Gastrocnemius medialis (tissue), 4 donors: ENCODE measurements at regions not wholly inside any gene's neighbourhood (a gene's known extent, or its start where the extent isn't known, plus 50 kb on each side); places are given as distances from the start of the nearest gene placed in this dataset.

ENCODE experiments used
- ATAC-seq, 2 donors: fragments of 150-250 bp; one replicate each; pipeline ENCODE4 v1.9.1; 2016
- DNase-seq, 2 donors: peaks; one replicate each; pipeline ENCODE4 v3.0.0-alpha.2; 2019
- H3K27ac ChIP-seq, 4 donors: fragments of 200-600 bp; sonication (generic); 1 replicate in 1 of 4; 2 replicates in 3 of 4; pipeline ENCODE4 v1.5.1; 2016 to 2018; ENCODE audit warnings: mild to moderate bottlenecking in 2 of 4, moderate library complexity in 1 of 4
- H3K27me3 ChIP-seq, 3 donors: fragments of 200-600 bp; sonication (generic) in 2 of 3; 1 replicate in 1 of 3; 2 replicates in 2 of 3; pipeline versions ENCODE4 v1.5.1 to v1.6.0; 2016 to 2019; ENCODE audit warnings: mild to moderate bottlenecking in 1 of 3, moderate library complexity in 1 of 3
- H3K36me3 ChIP-seq, 2 donors: fragments of 200-600 bp; sonication (generic) in 1 of 2; one replicate each; pipeline ENCODE4 v1.5.1; 2017 to 2018
- H3K4me1 ChIP-seq, 2 donors: fragments of 200-600 bp; sonication (generic) in 1 of 2; one replicate each; pipeline ENCODE4 v1.5.1; 2016 to 2017; ENCODE audit warnings: mild to moderate bottlenecking in 2 of 2
- H3K4me3 ChIP-seq, 4 donors: fragments of 200-600 bp; sonication (generic) in 3 of 4; 1 replicate in 1 of 4; 2 replicates in 3 of 4; pipeline ENCODE4 v1.5.1; 2016 to 2019; ENCODE audit warnings: mild to moderate bottlenecking in 2 of 4
- H3K9me3 ChIP-seq, 3 donors: fragments of 200-600 bp; sonication (generic) in 2 of 3; 1 replicate in 1 of 3; 2 replicates in 2 of 3; pipeline ENCODE4 v1.5.1; 2016 to 2019
- CTCF ChIP-seq, 5 experiments: fragments of 450-650 bp in 3 of 5; fragments of 200-600 bp in 2 of 5; sonication (generic) in 2 of 5; IDR thresholded peaks in 4 of 5; conservative IDR thresholded peaks in 1 of 5; 1 replicate in 4 of 5; 2 replicates in 1 of 5; pipeline ENCODE4 v1.5.1; 2016 to 2019; ENCODE audit warnings: antibody characterized with exemption in 5 of 5, mild to moderate bottlenecking in 3 of 5, moderate library complexity in 3 of 5
- POLR2A ChIP-seq, 2 donors: fragments of 450-650 bp; IDR thresholded peaks; one replicate each; pipeline ENCODE4 v1.6.1; 2017; ENCODE audit warnings: antibody characterized with exemption in 2 of 2, mild to moderate bottlenecking in 2 of 2, moderate library complexity in 2 of 2
- in situ Hi-C, 4 donors: fragments of 200-750 bp; cut with MboI; loops; one replicate each; pipeline versions ENCODE4 v1.15.0 to v1.8.0; 2017; ENCODE audit warnings: low sequenced_read_pairs in 4 of 4
- intact Hi-C: fragments of 100-400 bp; cut with DNase I; formaldehyde crosslinking; loops from one replicate; pipeline ENCODE4 v1.15.1; 2023; ENCODE audit warnings: low total_unique reads

GRCh38 chr15:35309886-35310285 lies 224.8 kb upstream of the NANOGP8 start:
- no peaks in the 10 kb centered on the region for H3K36me3 ChIP-seq
- in situ Hi-C loops: no loop called here
- H3K27ac ChIP-seq: no peak overlapping the region
- DNase-seq: no peak
- ATAC-seq: no peak
- TF ChIP-seq CTCF (IDR thresholded peaks at IDR 0.05 in 4 of 5, conservative IDR thresholded peaks at IDR 0.05 in 1 of 5): no peak
- no peak for TF ChIP-seq POLR2A (IDR thresholded peaks at IDR 0.05)
- H3K27me3 ChIP-seq: no peaks in the 10 kb centered on the region
- peaks cover 13 to 21% of the 10 kb centered on the region in 2 donors for H3K4me1 ChIP-seq
- intact Hi-C loops: no loop called here
- H3K9me3 ChIP-seq: no peaks in the 10 kb centered on the region
- no peak overlapping the region for H3K4me3 ChIP-seq

- intact Hi-C loops: no loop called here
- Histone ChIP-seq H3K27me3 (no peaks in the 10 kb centered on the region), H3K36me3 (no peaks in the 10 kb centered on the region), H3K4me1 (peaks cover 13 to 21% of the 10 kb centered on the region in 2 donors), H3K4me3 (no peak overlapping the region), H3K27ac (no peak overlapping the region), H3K9me3 (no peaks in the 10 kb centered on the region)
- in situ Hi-C loops: no loop called here
- TF ChIP-seq CTCF (IDR thresholded peaks at IDR 0.05 in 4 of 5, conservative IDR thresholded peaks at IDR 0.05 in 1 of 5) (no peak), POLR2A (IDR thresholded peaks at IDR 0.05) (no peak)
- ATAC-seq (no peak), DNase-seq (no peak)
Measured at GRCh38 chr15:35308802-35309201, 223.7 kb upstream of the NANOGP8 start.

GRCh38 chr15:35307676-35308075 lies 222.6 kb upstream of the NANOGP8 start:
- Histone ChIP-seq H3K4me3 (no peak overlapping the region), H3K9me3 (no peaks in the 10 kb centered on the region), H3K27me3 (no peaks in the 10 kb centered on the region), H3K4me1 (peaks cover 13 to 20% of the 10 kb centered on the region in 2 donors), H3K36me3 (no peaks in the 10 kb centered on the region), H3K27ac (no peak overlapping the region)
- intact Hi-C loops: no loop called here
- TF ChIP-seq POLR2A (IDR thresholded peaks at IDR 0.05) (no peak), CTCF (IDR thresholded peaks at IDR 0.05 in 4 of 5, conservative IDR thresholded peaks at IDR 0.05 in 1 of 5) (no peak)
- in situ Hi-C loops: no loop called here
- ATAC-seq (no peak), DNase-seq (no peak)

DNA sequence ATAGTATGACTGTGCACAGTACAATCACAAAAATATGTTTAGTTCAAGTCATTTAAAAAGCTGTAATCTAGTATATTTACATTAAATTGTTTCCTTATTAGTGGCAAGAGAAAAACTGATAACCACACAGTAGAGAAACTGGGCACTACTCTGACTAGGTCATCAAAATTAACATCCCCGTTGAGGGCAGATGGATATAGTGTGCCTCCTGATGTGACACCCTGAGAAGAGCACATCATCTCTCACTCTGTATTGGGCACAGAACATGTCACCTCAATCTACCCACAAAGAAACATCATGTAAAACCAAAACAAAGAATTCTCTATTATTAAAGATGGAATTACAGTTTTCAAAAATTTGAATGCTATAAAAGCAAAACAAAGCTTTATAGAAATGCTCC lies 221.9 kb upstream of the NANOGP8 start:
- intact Hi-C loops: no loop called here
- H3K27me3 ChIP-seq: no peaks in the 10 kb centered on the region
- H3K27ac ChIP-seq: no peak overlapping the region
- no peaks in the 10 kb centered on the region for H3K36me3 ChIP-seq
- peaks cover 13% of the 10 kb centered on the region in 2 donors for H3K4me1 ChIP-seq
- no peak for DNase-seq
- no peak overlapping the region for H3K4me3 ChIP-seq
- H3K9me3 ChIP-seq: no peaks in the 10 kb centered on the region
- TF ChIP-seq CTCF (IDR thresholded peaks at IDR 0.05 in 4 of 5, conservative IDR thresholded peaks at IDR 0.05 in 1 of 5) (no peak), POLR2A (IDR thresholded peaks at IDR 0.05) (no peak)
- ATAC-seq: no peak
- in situ Hi-C loops: no loop called here

- H3K27me3 ChIP-seq: no peaks in the 10 kb centered on the region
- ATAC-seq (no peak), DNase-seq (no peak)
- TF ChIP-seq POLR2A (IDR thresholded peaks at IDR 0.05): no peak
- no peak for TF ChIP-seq CTCF (IDR thresholded peaks at IDR 0.05 in 4 of 5, conservative IDR thresholded peaks at IDR 0.05 in 1 of 5)
- no peaks in the 10 kb centered on the region for H3K36me3 ChIP-seq
- intact Hi-C loops: no loop called here
- no peaks in the 10 kb centered on the region for H3K9me3 ChIP-seq
- H3K4me3 ChIP-seq: no peak overlapping the region
- in situ Hi-C loops: no loop called here
- peaks cover 13% of the 10 kb centered on the region in 2 donors for H3K4me1 ChIP-seq
- no peak overlapping the region for H3K27ac ChIP-seq
Measured at GRCh38 chr15:35306361-35306981, 221.4 kb upstream of the NANOGP8 start.
